B cell (primary cell): ENCODE measurements at regions not wholly inside any gene's neighbourhood (a gene's known extent, or its start where the extent isn't known, plus 50 kb on each side); places are given as distances from the start of the nearest gene placed in this dataset.

Experiments used
- ATAC-seq: fragments of 200-7000 bp; cut with Tn5 transposase; one replicate; pipeline ENCODE4 v1.10.0; 2021; ENCODE audit warnings: low read depth, mild to moderate bottlenecking, moderate number of reproducible peaks, moderate library complexity
- CTCF ChIA-PET: fragments of 350-600 bp; sonication (Branson Sonifier 250); formaldehyde crosslinking; loops from one replicate; lab custom pipeline; 2021; ENCODE audit warnings: antibody characterized with exemption, inconsistent platforms; lab: Charles Lee
- POLR2A ChIA-PET: fragments of 350-600 bp; sonication (Branson Sonifier 250); formaldehyde crosslinking; loops from one replicate; lab custom pipeline; 2021; ENCODE audit warnings: antibody characterized with exemption; lab: Charles Lee
- DNase-seq: peaks from one replicate; pipeline ENCODE4 v3.0.0; 2013
- H2AFZ ChIP-seq: 2 replicates; pipeline ENCODE4 v1.6.1; 2012; ENCODE audit warnings: mild to moderate bottlenecking, low read depth, low read length; ENCODE audit not compliant: insufficient read depth, poor library complexity, severe bottlenecking
- H3K27ac ChIP-seq, 2 donors: 1 replicate in 1 of 2; 2 replicates in 1 of 2; pipeline ENCODE4 v1.5.1; 2012 to 2013; ENCODE audit warnings: low read length in 2 of 2, mild to moderate bottlenecking in 2 of 2, moderate library complexity in 1 of 2
- H3K27me3 ChIP-seq, 4 experiments: fragments of 200-600 bp in 1 of 4; sonication (generic) in 1 of 4; replicated peaks in 1 of 4; 1 replicate in 2 of 4; 2 replicates in 2 of 4; pipeline versions ENCODE4 v1.6.1 to v1.7.0; 2013 to 2016; ENCODE audit warnings: low read length in 3 of 4, mild to moderate bottlenecking in 2 of 4, mixed read lengths in 1 of 4, moderate library complexity in 1 of 4; ENCODE audit not compliant: insufficient read depth in 4 of 4, control insufficient read depth in 3 of 4; ENCODE audit errors: control extremely low read depth in 1 of 4
- H3K36me3 ChIP-seq, 2 experiments: replicated peaks in 1 of 2; 1 replicate in 1 of 2; 2 replicates in 1 of 2; pipeline versions ENCODE4 v1.6.1 to v1.7.1; 2013; ENCODE audit warnings: low read length in 1 of 2; ENCODE audit not compliant: insufficient read depth in 2 of 2, control insufficient read depth in 1 of 2; ENCODE audit errors: control extremely low read depth in 1 of 2, extremely low read depth in 1 of 2
- H3K4me1 ChIP-seq, 2 donors: fragments of 200-600 bp in 1 of 2; sonication (generic) in 1 of 2; 1 replicate in 1 of 2; 2 replicates in 1 of 2; pipeline versions ENCODE4 v1.5.1 to v1.6.1; 2013 to 2017; ENCODE audit warnings: low read length in 2 of 2; ENCODE audit not compliant: control insufficient read depth in 2 of 2, insufficient read depth in 2 of 2
- H3K4me2 ChIP-seq: replicated peaks from 2 replicates; pipeline ENCODE3; 2012; ENCODE audit warnings: mild to moderate bottlenecking, low read depth, low read length; ENCODE audit not compliant: poor library complexity, severe bottlenecking
- H3K4me3 ChIP-seq, 5 experiments: fragments of 200-600 bp in 1 of 5; sonication (generic) in 1 of 5; 1 replicate in 3 of 5; 2 replicates in 2 of 5; pipeline versions ENCODE4 v1.5.1 to v1.7.0; 2011 to 2016; ENCODE audit warnings: low read length in 4 of 5, mild to moderate bottlenecking in 4 of 5, low read depth in 2 of 5, control low read depth in 1 of 5, moderate library complexity in 1 of 5; ENCODE audit not compliant: insufficient read depth in 1 of 5; ENCODE audit errors: control extremely low read depth in 1 of 5, extremely low read depth in 1 of 5
- H3K79me2 ChIP-seq: fragments of 200-600 bp; sonication (generic); one replicate; pipeline ENCODE4 v1.6.0; 2016; ENCODE audit warnings: low read length; ENCODE audit not compliant: control insufficient read depth, insufficient read depth
- H3K9ac ChIP-seq: fragments of 200-600 bp; sonication (generic); 2 replicates; pipeline ENCODE4 v1.6.1; 2017; ENCODE audit warnings: mild to moderate bottlenecking, low read length, moderate library complexity
- H3K9me3 ChIP-seq, 3 donors: one replicate each; pipeline versions ENCODE4 v1.6.1 to v1.7.1; 2013; ENCODE audit warnings: low read length in 2 of 3; ENCODE audit not compliant: control insufficient read depth in 2 of 3, insufficient read depth in 1 of 3; ENCODE audit errors: control extremely low read depth in 1 of 3
- H4K20me1 ChIP-seq: 2 replicates; pipeline ENCODE4 v1.6.0; 2012; ENCODE audit warnings: mild to moderate bottlenecking, low read length; ENCODE audit not compliant: insufficient read depth, control insufficient read depth, poor library complexity, severe bottlenecking
- H3K27ac Mint-ChIP-seq: one replicate; pipeline ENCODE4 v1.8.0; 2021; ENCODE audit warnings: mixed read lengths
- H3K27me3 Mint-ChIP-seq: one replicate; pipeline ENCODE4 v1.8.0; 2021; ENCODE audit warnings: mixed read lengths
- H3K4me1 Mint-ChIP-seq: one replicate; pipeline ENCODE4 v1.8.0; 2021; ENCODE audit warnings: mixed read lengths
- H3K4me3 Mint-ChIP-seq: one replicate; pipeline ENCODE4 v1.8.0; 2021; ENCODE audit warnings: mixed read lengths
- H3K9me3 Mint-ChIP-seq: one replicate; pipeline ENCODE4 v1.8.0; 2022; ENCODE audit warnings: mixed read lengths; ENCODE audit not compliant: insufficient read depth
- EZH2 ChIP-seq: IDR thresholded peaks from 2 replicates; pipeline ENCODE4 v1.6.1; 2012; ENCODE audit warnings: borderline replicate concordance, low read depth, mild to moderate bottlenecking, moderate library complexity, low read length; ENCODE audit not compliant: insufficient read depth, poor library complexity, severe bottlenecking
- WGBS: methylation state at CpG from one replicate; pipeline ENCODE4 v1.1.5; 2013; ENCODE audit warnings: missing lambda C conversion rate; ENCODE audit not compliant: insufficient coverage; 5-methylcytosine and 5-hydroxymethylcytosine counted together
- intact Hi-C: fragments of 100-400 bp; cut with micrococcal nuclease; formaldehyde crosslinking; loops from one replicate; pipeline ENCODE4 v1.10.0; 2022
- TF ChIP-seq, protein P1 (sequence below): fragments of 200-600 bp; IDR thresholded peaks from one replicate; pipeline ENCODE4 v1.8.0; 2022; ENCODE audit warnings: antibody characterized with exemption, mild to moderate bottlenecking

DNA sequence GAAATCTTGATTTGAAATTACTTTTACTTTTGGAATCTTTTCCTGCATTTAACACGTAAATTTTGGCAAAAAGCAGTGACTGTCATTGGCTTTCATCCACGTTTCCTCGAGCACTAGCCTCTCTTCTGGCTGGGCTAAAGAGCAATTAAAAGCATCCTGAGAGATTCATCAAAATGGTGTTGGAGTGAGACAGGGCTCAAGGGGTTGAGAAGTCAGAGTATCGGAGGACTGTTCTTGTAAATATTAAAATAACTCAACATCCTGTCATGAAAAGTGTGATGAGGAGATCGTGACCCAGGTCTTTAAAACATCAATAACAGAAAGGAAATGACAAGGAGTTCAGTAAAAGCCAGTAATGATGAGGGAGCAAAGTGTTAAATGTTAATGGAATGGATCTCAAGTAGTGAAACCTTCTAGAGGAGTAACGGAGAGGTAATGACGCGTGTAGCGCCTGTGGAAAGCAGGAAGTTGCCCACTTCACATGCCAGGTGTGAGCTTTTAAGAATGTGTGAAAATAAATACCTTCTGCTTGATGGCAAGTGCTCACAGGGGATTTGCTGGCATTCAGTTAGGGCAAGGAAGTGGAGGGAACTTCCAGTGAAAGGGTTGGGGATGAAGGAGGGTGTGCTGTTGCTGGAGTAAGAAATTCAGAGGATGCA lies 754.4 kb downstream of the ADCYAP1 start:
- H3K27me3 ChIP-seq: no peaks in the 10 kb centered on the region
- CTCF ChIA-PET: no interaction called here
- no peaks in the 10 kb centered on the region for H4K20me1 ChIP-seq
- no peak overlapping the region for H2AFZ ChIP-seq
- 81% methylated on average over 7 of the region's 9 CpGs for WGBS
- intact Hi-C loops: no loop called here
- H3K27me3 Mint-ChIP-seq: no peaks in the 10 kb centered on the region
- H3K4me3 ChIP-seq: no peak overlapping the region
- H3K79me2 ChIP-seq: no peaks in the 10 kb centered on the region
- H3K9me3 Mint-ChIP-seq: no peaks in the 10 kb centered on the region
- no peak overlapping the region for H3K27ac Mint-ChIP-seq
- H3K9ac ChIP-seq: no peak overlapping the region
- no peaks in the 10 kb centered on the region for H3K9me3 ChIP-seq
- no peaks in the 10 kb centered on the region for H3K4me1 Mint-ChIP-seq
- H3K27ac ChIP-seq: no peak overlapping the region
- H3K4me1 ChIP-seq: no peaks in the 10 kb centered on the region
- H3K4me3 Mint-ChIP-seq: no peak overlapping the region
- no peak overlapping the region for H3K4me2 ChIP-seq
- H3K36me3 ChIP-seq: no peaks in the 10 kb centered on the region
- POLR2A ChIA-PET: no interaction called here
- no peak for DNase-seq
- no peak for TF ChIP-seq EZH2
- TF ChIP-seq, protein P1, sequence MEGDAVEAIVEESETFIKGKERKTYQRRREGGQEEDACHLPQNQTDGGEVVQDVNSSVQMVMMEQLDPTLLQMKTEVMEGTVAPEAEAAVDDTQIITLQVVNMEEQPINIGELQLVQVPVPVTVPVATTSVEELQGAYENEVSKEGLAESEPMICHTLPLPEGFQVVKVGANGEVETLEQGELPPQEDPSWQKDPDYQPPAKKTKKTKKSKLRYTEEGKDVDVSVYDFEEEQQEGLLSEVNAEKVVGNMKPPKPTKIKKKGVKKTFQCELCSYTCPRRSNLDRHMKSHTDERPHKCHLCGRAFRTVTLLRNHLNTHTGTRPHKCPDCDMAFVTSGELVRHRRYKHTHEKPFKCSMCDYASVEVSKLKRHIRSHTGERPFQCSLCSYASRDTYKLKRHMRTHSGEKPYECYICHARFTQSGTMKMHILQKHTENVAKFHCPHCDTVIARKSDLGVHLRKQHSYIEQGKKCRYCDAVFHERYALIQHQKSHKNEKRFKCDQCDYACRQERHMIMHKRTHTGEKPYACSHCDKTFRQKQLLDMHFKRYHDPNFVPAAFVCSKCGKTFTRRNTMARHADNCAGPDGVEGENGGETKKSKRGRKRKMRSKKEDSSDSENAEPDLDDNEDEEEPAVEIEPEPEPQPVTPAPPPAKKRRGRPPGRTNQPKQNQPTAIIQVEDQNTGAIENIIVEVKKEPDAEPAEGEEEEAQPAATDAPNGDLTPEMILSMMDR: no peak
- no peak for ATAC-seq

DNA sequence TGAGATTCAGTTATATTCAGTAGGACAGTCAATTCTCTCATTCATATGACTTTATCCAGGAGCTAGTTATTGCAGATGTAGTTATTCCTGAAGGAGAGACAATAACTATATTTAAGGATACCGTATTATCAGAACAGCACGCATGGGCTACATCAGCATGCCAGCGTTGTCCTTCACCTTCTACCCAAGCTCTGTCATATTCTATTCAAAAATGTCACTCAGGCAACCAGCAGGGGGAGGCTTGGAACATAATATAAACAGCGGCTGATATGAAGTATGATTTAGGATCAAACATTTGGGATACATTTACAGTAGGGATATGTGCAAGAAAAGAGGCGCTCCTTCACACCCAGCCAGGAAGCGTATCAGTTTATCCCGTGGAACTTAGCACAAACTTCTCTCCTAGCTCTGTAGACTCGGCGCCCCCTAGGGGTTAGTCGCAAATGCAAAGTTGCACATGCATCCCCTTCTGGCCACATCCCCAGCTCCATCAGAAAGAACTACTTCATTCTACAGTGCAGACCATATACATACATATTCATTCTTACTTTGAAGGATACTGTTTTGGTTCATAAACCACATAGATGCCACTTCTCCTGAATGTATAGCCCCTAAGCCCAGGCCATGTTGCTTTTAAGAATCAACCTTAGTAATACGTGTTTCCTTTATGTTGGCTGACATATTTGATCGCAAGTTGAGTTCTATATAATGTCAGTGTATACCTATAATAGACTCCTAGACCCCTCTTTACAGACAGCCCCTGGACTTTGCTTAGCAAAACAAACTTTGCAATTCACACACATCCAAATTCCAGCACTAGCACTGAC lies 759.4 kb downstream of the ADCYAP1 start:
- Histone ChIP-seq H2AFZ (no peak overlapping the region), H3K9me3 (no peaks in the 10 kb centered on the region), H3K27ac (no peak overlapping the region), H3K4me3 (no peak overlapping the region), H3K9ac (no peak overlapping the region), H3K4me2 (no peak overlapping the region), H3K27me3 (no peaks in the 10 kb centered on the region), H3K79me2 (no peaks in the 10 kb centered on the region), H4K20me1 (no peaks in the 10 kb centered on the region), H3K36me3 (no peaks in the 10 kb centered on the region), H3K4me1 (no peaks in the 10 kb centered on the region)
- DNase-seq (peak; percentile 8), ATAC-seq (no peak)
- TF ChIP-seq, protein P1: peak; percentile 37
- TF ChIP-seq EZH2: no peak
- intact Hi-C loops: no loop called here
- H3K4me3 Mint-ChIP-seq: no peak overlapping the region
- no peaks in the 10 kb centered on the region for H3K27me3 Mint-ChIP-seq
- no peaks in the 10 kb centered on the region for H3K9me3 Mint-ChIP-seq
- 8% methylated on average over 5 of the region's 12 CpGs for WGBS
- ChIA-PET CTCF (interaction anchor here (1.2 to 1.4 kb wide), 3 partner anchors 14 to 877 kb away, joined by 3 to 6 read pairs (median 3); no protein-coding TSS in a partner anchor), POLR2A (interaction anchor here (0.6 kb wide), 1 partner anchor 878 kb away, joined by 3 read pairs; no protein-coding TSS in a partner anchor)
- H3K4me1 Mint-ChIP-seq: no peaks in the 10 kb centered on the region
- H3K27ac Mint-ChIP-seq: no peak overlapping the region
